Stimulated activated effector memory CD8-positive, alpha-beta T cell treated with anti-CD3 and anti-CD28 coated beads, Interleukin-12 subunit alpha, Interleukin-12 subunit beta, amount 100 ng/mL, for 72 hours (primary cell): ENCODE measurements at regions not wholly inside any gene's neighbourhood (a gene's known extent, or its start where the extent isn't known, plus 50 kb on each side); places are given as distances from the start of the nearest gene placed in this dataset.
A peak's percentile ranks its signal among the peaks of the same experiment; 100 is the strongest.

ENCODE experiments used
- ATAC-seq: fragments of 150-1000 bp; cut with Tn5 transposase; 2 replicates; pipeline ENCODE4 v1.10.0; 2021
- DNase-seq, 2 donors: peaks; one replicate each; pipeline ENCODE4 v3.0.0; 2021 to 2022; ENCODE audit warnings: low spot score in 2 of 2
- H3K27ac Mint-ChIP-seq: one replicate; pipeline ENCODE4 v1.8.0; 2022; ENCODE audit warnings: mild to moderate bottlenecking, mixed read lengths
- H3K36me3 Mint-ChIP-seq: one replicate; pipeline ENCODE4 v1.8.0; 2022; ENCODE audit warnings: mild to moderate bottlenecking, mixed read lengths
- H3K4me1 Mint-ChIP-seq: one replicate; pipeline ENCODE4 v1.8.0; 2022; ENCODE audit warnings: mixed read lengths
- H3K4me3 Mint-ChIP-seq: one replicate; pipeline ENCODE4 v1.8.0; 2022; ENCODE audit warnings: mild to moderate bottlenecking, mixed read lengths
- H3K9me3 Mint-ChIP-seq: one replicate; pipeline ENCODE4 v1.8.0; 2022; ENCODE audit warnings: mixed read lengths

DNA sequence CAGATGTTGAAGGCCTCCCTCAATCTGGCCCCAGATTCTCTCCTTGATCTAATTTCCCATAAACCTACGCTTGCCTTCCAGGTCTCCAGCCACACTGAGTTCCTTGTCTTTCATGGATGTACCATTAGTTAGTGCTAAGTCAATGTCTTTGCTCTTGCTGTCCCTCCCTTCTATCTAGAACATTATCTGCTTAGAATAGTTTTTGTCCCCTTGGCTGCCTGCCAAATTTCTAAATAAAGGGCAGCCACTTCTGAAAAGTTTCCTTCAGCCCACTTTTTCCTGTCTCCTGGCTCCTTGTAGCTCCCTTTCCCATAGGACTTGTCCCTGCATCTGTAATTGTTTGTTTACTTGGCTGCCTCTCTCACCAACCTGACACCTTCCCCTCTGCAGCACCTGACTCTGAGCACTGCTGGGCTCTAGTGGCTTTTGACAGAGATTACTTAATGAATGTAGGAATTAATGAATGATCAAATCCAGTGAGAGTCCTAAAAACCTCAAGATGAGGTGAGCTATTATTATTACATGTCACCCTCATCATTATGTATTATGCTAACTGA lies 58.3 kb downstream of the CXCL12 start:
- DNase-seq (no peak), ATAC-seq (no peak)
- Mint-ChIP-seq H3K9me3 (no peaks in the 10 kb centered on the region), H3K27ac (no peak overlapping the region), H3K4me1 (no peaks in the 10 kb centered on the region), H3K4me3 (no peak overlapping the region), H3K36me3 (no peaks in the 10 kb centered on the region)

DNA sequence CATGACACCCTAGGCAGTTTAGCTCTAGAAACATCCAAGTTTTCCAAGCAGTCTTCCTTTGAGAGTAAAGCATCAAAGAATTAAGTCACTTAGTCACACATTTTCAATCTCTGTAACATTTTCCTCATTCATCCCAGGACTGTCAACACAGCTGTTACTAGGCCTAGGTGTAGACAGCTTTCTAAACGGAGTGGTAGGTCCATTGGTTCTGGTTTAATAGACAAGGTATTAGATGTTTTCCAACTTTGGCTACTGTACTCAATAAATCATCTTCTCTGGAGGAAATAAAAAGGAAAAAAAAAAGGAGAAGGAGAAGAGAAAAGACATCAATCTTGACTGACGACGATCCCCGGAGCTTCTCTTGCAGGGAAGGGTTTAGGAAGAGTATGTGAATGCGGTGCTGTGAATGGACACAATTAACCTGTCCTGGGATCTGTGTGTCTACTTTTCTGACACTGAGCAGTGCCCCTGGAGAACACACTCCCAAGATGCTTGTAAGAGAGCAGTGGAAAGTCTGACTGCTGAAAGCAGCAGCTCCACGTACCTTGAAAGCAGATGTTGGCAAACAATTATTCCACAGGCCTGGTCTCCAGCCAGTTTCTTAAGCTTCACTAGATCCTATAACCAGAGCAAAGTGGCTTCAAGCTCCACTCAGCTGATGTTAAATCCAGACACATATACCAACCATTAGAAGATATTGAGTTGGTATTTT lies 59.1 kb downstream of the CXCL12 start:
- Mint-ChIP-seq H3K9me3 (no peaks in the 10 kb centered on the region), H3K36me3 (no peaks in the 10 kb centered on the region), H3K27ac (no peak overlapping the region), H3K4me3 (no peak overlapping the region), H3K4me1 (no peaks in the 10 kb centered on the region)
- ATAC-seq = no peak
- no peak for DNase-seq

DNA sequence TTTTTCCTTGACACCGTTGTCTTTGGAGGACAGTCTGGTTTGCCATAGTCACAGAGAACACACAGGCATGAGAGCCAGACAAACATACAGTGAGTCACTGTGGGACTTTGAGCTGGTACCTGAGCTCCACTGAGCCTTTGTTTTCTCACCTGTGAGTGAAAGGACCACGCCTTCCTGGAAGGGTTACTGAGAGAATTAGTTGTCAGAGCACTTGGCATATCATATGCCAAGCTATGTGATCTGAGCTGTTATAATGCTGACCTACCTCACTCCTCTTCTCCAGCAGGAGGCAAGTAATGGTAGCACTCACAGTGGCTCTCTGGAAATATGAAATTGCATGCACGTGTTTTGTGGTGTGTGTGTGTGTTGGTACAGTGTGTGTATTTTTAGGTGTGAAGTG lies 59.7 kb downstream of the CXCL12 start:
- no peak for DNase-seq
- H3K4me3 Mint-ChIP-seq = no peak overlapping the region
- H3K4me1 Mint-ChIP-seq = no peaks in the 10 kb centered on the region
- H3K27ac Mint-ChIP-seq = no peak overlapping the region
- H3K9me3 Mint-ChIP-seq = no peaks in the 10 kb centered on the region
- ATAC-seq = no peak
- no peaks in the 10 kb centered on the region for H3K36me3 Mint-ChIP-seq

DNA sequence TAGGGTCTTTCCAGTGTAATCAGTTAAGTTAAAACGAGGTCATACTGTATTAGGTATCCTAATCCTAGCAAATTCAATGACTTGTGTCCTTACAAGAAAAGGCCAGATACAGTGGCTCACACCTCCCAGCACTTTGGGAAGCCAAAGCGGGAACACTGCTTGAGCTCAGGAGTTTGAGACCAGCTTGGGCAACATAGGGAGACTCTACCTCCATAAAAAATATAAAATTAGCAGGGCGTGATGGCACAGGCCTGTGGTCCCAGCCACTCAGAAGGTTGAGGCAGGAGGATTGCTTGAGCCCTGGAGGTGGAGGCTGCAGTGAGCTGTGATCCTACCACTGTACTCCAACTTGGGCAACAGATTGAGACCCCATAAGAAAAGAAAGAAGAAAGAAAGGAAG lies 61.1 kb downstream of the CXCL12 start:
- no peak overlapping the region for H3K4me3 Mint-ChIP-seq
- DNase-seq = no peak
- peak overlapping the region; percentile 21 for H3K27ac Mint-ChIP-seq
- H3K4me1 Mint-ChIP-seq = no peaks in the 10 kb centered on the region
- H3K36me3 Mint-ChIP-seq = no peaks in the 10 kb centered on the region
- ATAC-seq = no peak
- H3K9me3 Mint-ChIP-seq = no peaks in the 10 kb centered on the region

DNA sequence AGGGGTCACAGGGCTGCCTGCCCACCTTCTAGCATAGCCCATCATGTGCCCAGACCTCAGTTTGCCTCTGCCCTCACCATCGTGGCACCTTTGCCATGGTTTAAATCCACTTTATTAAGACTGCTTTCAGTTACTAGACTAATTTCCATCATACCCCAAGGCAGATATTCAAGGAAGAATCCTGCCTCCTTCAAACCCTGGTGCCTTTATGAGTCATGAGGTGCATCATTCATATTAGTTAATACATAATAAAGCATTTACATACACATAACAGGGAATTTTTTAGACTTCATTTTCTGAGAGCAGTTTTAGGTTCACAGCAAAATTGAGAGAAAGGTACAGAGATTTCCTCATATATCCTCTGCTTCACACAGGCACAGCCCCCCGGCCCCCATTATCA lies 62.8 kb downstream of the CXCL12 start:
- Mint-ChIP-seq H3K27ac (no peak overlapping the region), H3K36me3 (no peaks in the 10 kb centered on the region), H3K4me1 (no peaks in the 10 kb centered on the region), H3K4me3 (no peak overlapping the region), H3K9me3 (no peaks in the 10 kb centered on the region)
- no peak for ATAC-seq
- no peak for DNase-seq

DNA sequence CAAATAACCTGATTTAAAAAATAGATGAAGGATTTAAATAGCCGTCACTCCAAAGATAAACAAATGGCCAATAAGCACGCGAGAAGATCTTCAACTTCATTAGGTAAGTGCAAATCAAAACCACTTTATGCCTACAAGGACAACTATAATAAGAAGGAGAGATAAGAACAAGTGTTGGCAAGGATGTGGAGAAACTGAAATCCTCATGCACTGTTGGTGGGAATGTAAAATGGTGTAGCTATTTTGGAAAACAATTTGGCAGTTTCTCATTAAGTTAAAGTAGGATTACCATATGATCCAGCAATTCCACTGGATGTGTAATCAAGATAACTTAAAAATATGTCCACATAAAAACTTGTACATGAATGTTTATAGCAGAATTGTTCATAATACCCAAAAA lies 64.1 kb downstream of the CXCL12 start:
- no peak for DNase-seq
- Mint-ChIP-seq H3K27ac (no peak overlapping the region), H3K9me3 (no peaks in the 10 kb centered on the region), H3K4me3 (no peak overlapping the region), H3K4me1 (no peaks in the 10 kb centered on the region), H3K36me3 (no peaks in the 10 kb centered on the region)
- no peak for ATAC-seq

DNA sequence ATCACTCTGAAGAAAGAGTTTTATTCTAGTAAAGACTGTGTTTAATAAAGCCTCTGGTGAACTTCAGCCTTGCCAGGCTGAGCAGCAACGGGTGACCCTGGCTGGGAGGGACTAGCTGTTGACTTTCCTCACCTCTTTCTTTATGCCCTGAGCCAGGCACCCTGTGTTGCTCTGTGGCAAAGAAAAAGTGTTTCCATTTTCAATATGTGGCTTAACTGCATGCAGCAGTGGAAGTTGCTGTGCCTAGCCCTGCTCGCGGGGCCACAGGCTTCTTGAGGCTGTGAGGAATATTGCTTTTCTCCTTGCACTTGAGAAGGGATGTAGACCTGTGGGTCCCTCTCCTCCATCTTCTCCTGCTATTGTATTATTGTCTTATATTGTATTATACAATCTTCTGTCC lies 67.0 kb downstream of the CXCL12 start:
- Mint-ChIP-seq H3K4me3 (no peak overlapping the region), H3K9me3 (no peaks in the 10 kb centered on the region), H3K4me1 (no peaks in the 10 kb centered on the region), H3K27ac (no peak overlapping the region), H3K36me3 (no peaks in the 10 kb centered on the region)
- ATAC-seq (no peak), DNase-seq (peak in 1 of 2 donors; percentile 28)

DNA sequence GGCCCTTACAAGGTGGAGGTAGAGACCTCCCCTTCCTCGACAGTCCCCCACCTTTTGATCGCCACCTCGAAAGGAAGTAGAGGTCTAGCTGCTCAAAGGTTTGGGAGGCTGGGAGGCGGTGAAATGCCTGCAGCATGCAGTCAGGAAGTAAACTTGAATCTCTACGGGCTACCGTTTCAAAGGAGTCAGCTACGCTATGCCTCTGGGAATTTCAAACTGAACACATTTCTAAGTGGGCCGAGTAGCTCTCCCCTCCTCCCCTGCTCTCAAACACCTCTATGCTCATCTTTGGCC lies 68.0 kb downstream of the CXCL12 start:
- Mint-ChIP-seq H3K9me3 (no peaks in the 10 kb centered on the region), H3K27ac (no peak overlapping the region)

DNA sequence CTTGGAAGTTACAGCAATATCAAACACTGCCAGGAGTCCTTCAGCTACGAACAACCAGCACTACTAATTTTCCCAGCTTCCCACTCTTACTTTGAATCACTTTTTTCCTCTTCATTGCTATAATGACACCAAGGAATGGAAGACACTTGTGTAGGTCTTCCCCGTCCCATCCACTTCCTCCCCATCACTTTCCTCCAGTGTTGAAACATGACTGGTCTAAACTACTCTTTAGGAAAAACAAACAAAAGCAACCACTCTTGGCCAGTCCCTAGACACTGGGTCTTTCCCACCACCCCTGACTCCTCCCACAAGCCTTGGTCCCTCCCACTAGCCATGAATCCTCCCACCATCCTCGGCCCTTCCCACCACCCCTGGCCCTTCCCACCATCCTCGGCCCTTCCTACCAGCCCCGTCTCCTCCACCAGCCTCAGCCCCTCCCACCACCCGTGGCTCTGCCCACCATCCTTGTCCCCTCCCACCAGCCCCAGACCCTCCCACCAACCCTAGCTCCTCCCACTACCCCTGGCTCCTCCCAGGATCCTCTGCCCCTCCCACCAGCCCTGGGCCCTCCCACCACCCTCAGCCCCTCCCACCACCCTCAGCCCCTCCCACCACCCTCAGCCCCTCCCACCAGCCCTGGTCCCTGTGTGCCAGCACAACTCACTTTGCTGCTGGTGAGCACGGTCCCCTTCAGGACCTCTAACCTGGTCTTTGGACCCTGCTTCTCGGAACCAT lies 68.5 kb downstream of the CXCL12 start:
- ATAC-seq = peak; percentile 60
- peak in 1 of 2 donors; percentile 46 for DNase-seq
- H3K9me3 Mint-ChIP-seq = no peaks in the 10 kb centered on the region
- H3K4me1 Mint-ChIP-seq = peaks cover 5% of the 10 kb centered on the region
- no peaks in the 10 kb centered on the region for H3K36me3 Mint-ChIP-seq
- no peak overlapping the region for H3K4me3 Mint-ChIP-seq
- H3K27ac Mint-ChIP-seq = no peak overlapping the region

More for the DNA sequence above, 68.0 kb downstream of the CXCL12 start:
- peak in 1 of 2 donors; percentile 36 for DNase-seq
- no peak overlapping the region for H3K4me3 Mint-ChIP-seq
- ATAC-seq = no peak
- H3K36me3 Mint-ChIP-seq = no peaks in the 10 kb centered on the region
- no peaks in the 10 kb centered on the region for H3K4me1 Mint-ChIP-seq

DNA sequence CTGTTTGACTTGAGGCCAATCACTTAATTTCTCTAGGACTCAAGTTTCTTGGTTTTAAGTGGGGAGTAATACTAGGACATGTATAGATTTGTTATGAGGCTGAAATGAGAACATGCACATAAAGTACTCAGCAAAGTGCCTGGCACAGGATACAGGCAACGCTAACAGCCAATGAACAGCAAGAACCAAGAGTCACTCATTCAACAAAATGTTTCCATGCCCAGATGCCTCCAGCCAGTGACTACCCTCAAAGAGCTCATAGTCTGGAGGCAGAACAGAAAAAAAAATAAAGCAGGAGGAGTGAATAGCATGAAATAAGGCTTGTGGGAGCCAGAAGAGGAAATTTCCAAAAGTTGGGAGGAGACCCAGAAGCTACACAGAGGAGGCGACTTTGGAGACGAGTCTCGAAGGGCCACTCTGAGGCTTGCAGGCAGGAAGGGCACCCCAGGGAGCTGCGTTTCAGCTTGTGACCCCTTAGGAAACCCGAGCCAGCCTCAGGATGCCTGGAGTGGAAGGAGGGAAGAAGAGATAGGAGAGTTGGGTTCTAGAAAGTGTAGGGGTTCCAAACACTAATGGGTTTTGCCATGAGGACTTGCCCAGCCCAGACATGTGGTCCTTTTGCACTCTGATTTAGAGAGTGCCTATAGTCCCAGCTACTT lies 70.0 kb downstream of the CXCL12 start:
- Mint-ChIP-seq H3K27ac (no peak overlapping the region), H3K4me3 (no peak overlapping the region), H3K4me1 (peaks cover 13% of the 10 kb centered on the region), H3K9me3 (no peaks in the 10 kb centered on the region), H3K36me3 (no peaks in the 10 kb centered on the region)
- ATAC-seq = no peak
- DNase-seq = peak in 1 of 2 donors; percentile 38

DNA sequence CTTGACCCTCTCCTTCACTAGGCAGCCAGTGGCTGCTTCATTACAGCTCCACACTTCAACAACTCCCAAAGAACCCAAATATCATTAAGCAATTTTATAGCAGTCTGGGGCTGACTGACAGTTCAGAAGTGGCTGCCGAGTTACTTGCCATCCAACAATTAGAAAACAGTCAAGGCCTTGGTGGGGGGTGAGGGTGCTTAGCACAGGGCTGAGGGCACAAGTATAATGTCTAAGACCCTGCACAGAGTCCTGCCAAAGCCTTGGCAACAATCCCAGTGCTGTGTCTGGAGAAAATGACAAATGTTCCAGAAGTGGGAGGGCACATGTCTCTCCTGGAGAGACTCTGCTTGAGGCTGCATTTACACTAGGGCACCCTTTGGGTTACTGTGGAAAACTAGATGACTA lies 71.1 kb downstream of the CXCL12 start:
- DNase-seq = peak in 1 of 2 donors; percentile 17
- no peak for ATAC-seq
- peaks cover 13% of the 10 kb centered on the region for H3K4me1 Mint-ChIP-seq
- no peak overlapping the region for H3K27ac Mint-ChIP-seq
- H3K36me3 Mint-ChIP-seq = no peaks in the 10 kb centered on the region
- no peak overlapping the region for H3K4me3 Mint-ChIP-seq
- H3K9me3 Mint-ChIP-seq = no peaks in the 10 kb centered on the region

DNA sequence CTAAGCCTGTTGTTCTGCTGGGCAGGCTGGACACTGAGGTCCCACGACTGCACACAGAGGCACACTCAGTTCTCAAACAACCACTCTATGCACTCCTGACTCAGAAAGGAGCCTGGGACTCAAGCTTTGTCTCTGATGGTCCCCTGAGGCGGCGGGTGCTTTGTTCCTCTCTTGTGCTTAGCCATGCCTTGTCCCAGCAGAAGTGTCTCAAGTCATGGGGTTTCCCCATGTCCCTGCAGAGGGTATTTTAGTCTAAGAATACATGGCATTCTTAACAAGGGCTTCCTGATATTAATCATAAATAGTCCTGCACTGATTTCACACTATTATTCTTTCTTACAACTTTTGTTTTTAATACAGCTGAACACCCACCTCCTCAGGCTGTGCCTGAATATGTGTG lies 72.5 kb downstream of the CXCL12 start:
- Mint-ChIP-seq H3K4me3 (no peak overlapping the region), H3K9me3 (no peaks in the 10 kb centered on the region), H3K27ac (no peak overlapping the region), H3K4me1 (peaks cover 17% of the 10 kb centered on the region), H3K36me3 (no peaks in the 10 kb centered on the region)
- DNase-seq (no peak), ATAC-seq (no peak)

DNA sequence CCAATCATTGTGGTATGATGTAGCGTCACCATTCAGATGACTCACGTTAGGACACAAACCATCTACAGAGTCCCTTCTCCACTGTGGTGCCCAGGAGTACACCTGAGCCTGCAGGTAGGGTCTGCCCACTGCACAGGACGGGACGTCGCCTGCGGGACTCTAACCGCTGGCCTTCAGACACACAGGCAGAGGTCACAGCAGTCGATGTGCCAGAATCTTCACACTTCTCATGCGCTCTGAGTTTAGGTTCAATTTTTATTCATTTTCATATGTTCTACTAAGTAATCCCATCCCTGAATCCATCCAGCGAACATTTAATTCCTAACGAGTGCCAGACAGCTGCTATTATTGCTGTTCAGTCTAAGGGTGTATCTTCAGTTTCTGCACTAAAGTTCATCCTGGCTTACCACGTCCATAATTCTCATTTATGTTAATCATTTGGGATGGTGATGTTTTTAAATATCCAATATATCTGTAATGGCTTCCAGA lies 73.3 kb downstream of the CXCL12 start:
- DNase-seq = no peak
- peak; percentile 59 for ATAC-seq
- Mint-ChIP-seq H3K27ac (no peak overlapping the region), H3K4me1 (peaks cover 23% of the 10 kb centered on the region), H3K4me3 (peak overlapping the region; percentile 65), H3K36me3 (no peaks in the 10 kb centered on the region), H3K9me3 (peaks cover 1% of the 10 kb centered on the region)

DNA sequence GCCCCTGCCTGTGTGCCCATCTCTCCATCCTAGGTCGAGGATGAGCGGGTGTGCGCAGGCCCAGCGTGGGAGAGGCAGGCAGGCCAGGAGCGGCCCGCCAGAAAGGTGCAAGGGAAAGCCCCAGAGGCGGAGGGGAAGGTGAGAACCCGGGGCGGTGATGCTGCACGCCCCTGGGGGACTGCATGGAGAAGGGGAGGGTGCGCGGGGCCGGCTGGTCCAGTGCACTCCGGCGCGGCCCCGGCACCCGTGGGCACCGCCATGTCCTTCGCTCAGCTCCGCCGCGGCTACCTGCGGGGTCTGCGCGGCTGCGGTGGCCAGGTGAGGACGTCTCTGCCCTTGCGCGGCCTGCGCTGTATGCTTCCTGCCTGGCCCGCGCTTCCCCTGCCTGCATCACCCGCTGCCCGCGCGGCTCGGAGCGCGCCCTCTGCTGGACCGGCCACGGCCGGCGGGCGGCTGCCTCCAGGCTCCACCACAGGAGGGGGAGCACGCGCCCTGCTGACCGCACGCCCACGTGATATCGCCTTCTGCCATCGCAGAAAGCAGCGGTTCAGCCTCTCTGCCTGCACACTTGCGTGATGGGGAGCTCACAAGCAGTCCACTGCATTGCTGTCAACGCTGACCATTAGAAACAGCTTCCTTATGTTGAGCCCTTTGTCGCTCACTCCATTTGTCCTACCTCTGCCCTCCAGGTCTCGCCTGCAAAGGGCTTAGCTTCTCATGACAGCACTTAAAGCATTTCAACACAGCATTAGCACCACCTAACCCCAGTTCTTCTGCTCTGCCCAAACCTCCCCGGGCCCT lies 73.9 kb downstream of the CXCL12 start:
- Mint-ChIP-seq H3K36me3 (no peaks in the 10 kb centered on the region), H3K9me3 (peaks cover 5% of the 10 kb centered on the region), H3K4me3 (peak overlapping the region; percentile 65), H3K4me1 (peaks cover 28% of the 10 kb centered on the region), H3K27ac (peak overlapping the region; percentile 43)
- DNase-seq (peak; percentile 73 to 85), ATAC-seq (peak; percentile 95)
